OCI-M1 (cell line): ENCODE measurements at regions not wholly inside any gene's neighbourhood (a gene's known extent, or its start where the extent isn't known, plus 50 kb on each side); places are given as distances from the start of the nearest gene placed in this dataset.
"Not testable (repeated sequence)": the region's sequence is repeated elsewhere in the genome, so short reads cannot be mapped to it uniquely, and the experiment has no call there.

Source experiments
- DNase-seq: peaks from one replicate; lab custom pipeline; 2025; lab: John Stamatoyannopoulos, UW

- DNase-seq = no peak
These were observed 511.4 kb downstream of the ADCYAP1 start for GRCh38 chr18:1416074-1416473.

DNA sequence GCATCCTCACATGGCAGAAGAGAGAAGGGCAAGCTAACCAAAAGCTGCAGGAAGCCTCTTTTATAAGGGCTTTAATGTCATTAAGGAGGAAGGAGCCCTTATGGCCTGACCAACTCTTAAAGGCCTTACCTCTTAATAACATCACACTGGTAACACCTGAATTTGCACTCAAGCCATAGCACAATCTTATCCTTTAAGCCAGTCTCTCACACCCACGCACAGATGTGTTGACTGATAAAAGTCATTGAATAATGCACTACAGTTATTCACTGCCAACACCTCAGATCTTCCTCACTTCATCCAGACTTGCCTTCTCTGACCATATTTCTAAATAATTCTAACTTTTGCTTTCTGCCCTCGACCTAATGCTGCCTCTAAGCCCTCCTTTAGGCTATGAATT is 516.8 kb downstream of the ADCYAP1 start:
- DNase-seq = peak; percentile 16

DNA sequence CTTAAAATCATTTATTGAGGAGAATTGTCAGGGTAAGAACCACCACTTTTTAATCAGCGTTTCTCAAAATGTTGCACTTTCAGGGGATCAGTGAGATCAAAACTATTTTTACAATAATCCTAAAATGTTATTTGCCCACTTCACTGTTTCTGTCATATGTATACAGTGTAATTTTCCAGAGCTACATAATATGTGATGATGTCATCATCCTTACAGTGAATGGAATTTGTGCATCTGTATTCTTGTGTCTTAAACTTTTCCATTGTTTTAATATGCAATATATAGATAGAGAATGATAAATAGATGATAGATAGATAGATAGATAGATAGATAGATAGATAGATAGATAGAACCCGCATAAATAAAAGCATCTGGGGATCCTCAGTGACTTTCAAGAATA is 518.0 kb downstream of the ADCYAP1 start:
- no peak for DNase-seq

DNA sequence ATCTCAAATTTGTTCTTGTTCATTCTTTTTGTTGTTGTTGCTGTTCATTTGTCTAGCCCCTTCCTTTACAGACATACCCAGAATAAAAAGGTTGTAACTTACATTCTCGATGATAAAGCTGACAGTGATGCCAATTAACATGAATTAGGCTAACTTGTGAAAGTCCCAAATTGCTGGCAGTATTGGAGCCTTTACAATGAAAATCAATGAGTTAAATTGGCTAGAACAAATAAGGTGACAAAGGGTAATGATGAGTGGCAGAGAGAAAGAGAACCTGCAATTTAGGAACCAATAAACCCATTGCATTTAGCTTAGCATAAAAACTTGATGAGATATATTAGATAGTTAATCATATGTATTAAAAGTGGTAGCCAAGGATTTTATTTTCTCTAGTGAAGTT is 521.0 kb downstream of the ADCYAP1 start:
- no peak for DNase-seq

- DNase-seq = no peak
These were observed 530.8 kb downstream of the ADCYAP1 start for GRCh38 chr18:1435487-1435886.

- no peak for DNase-seq
These were observed 531.5 kb downstream of the ADCYAP1 start for GRCh38 chr18:1436199-1436598.

DNA sequence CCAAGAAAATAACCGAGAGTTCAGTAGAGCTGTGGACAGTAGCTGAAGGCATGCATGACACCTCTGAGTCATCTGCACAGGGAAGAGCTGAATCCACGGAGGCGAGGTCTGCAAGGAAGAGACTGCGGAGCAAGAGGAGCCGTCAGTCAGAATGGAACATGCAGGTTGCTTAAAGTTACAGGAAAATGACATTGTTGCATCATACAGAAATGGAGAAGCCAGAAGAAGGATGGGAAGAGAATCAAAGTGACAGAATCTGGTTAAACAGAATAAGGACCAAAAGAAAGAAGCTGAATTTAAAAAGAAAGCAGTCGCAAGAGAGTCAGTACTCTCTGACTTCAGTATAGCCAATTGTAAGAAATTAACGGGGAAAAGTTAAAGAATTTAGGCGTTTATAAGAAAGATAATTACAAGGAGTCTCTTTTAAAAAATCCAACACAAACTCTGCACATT is 533.8 kb downstream of the ADCYAP1 start:
- no peak for DNase-seq

- no peak for DNase-seq
These were observed 534.3 kb downstream of the ADCYAP1 start for GRCh38 chr18:1438967-1439366.

DNA sequence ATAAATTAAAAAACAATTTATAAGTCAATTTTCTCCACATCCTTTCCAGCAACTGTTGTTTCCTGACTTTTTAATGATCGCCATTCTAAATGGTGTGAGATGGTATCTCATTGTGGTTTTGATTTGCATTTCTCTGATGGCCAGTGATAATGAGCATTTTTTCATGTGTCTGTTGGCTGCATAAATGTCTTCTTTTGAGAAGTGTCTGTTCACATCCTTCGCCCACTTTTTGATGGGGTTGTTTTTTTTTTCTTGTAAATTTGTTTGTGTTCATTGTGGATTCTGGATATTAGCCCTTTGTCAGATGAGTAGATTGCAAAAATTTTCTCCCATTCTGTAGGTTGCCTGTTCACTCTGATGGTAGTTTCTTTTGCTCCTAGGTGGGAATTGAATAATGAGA is 539.4 kb downstream of the ADCYAP1 start:
- not testable (repeated sequence) for DNase-seq

DNA sequence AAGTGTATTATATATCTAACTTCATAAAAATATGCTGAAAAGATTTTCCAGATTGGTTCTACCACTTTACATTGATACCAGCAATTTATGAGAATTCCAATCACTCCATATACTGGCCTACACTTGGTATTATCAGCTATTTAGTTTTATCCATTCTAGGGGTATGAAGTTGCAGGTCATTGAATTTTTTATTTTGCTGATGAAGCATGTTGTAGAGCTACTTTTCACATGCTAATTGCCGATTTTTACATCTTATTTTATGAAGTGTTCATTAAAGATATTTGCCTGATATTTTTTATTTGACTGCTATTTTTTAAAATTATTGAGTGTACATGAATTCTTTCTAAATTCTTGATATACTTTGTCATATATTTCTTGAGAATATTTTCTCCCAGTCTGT is 542.1 kb downstream of the ADCYAP1 start:
- no peak for DNase-seq

DNA sequence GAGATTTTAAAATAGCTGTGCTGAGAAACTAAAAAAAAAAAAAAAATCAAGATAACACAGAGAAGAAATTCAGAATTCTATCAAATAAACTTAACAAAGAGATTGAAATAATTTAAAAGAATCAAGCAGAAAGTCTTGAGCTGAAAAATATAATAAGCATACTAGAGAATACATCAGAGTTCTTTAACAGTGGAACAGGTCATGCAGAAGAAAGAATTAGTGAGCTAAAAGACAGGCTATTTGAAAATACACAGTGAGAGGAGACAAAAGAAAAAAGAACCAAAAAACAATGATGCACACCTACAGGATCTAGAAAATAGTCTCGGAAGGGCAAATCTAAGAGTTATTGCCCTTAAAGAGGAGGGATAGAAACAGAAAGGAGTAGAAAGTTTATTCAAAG is 548.1 kb downstream of the ADCYAP1 start:
- no peak for DNase-seq

DNA sequence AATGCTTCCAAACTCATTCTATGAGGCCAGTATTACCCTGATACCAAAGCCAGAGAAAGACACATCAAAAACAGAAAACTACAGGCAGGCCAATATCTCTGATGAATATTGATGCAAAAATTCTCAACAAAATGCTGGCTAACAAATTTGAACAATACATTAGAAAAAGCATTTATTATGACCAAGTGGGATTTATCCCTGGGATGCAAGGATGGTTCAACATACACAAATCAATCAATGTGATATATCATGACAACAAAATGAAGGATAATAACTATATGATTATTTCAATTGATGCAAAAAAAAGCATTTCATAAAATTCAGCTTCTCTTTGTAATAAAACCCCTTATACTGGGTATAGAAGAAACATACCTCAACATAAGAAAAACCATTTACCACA is 550.9 kb downstream of the ADCYAP1 start:
- no peak for DNase-seq

GRCh38 chr18:1458547-1458946 is 553.9 kb downstream of the ADCYAP1 start:
- DNase-seq = no peak

- DNase-seq = peak; percentile 33
These were observed 559.3 kb downstream of the ADCYAP1 start for GRCh38 chr18:1463981-1464380.

GRCh38 chr18:1464444-1465217 is 560.0 kb downstream of the ADCYAP1 start:
- peak; percentile 74 for DNase-seq

DNA sequence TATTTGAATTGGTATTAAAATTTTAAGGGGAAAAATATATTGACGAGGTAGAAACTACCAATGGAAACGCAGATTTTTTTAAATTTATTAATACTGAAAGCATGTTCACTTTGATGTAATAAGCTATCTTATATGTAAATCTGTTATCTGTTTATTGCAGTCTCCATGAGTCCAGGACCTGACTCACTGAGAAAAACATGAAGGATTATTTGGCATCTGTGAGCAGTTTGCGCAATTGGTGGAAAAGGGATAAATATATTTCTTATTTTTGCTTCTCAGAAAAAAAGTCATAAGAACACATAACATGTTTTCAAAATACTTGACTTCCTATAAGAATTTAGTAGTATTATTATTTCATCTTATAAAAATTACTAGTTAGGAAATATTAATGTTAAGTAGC is 561.4 kb downstream of the ADCYAP1 start:
- DNase-seq = no peak

DNA sequence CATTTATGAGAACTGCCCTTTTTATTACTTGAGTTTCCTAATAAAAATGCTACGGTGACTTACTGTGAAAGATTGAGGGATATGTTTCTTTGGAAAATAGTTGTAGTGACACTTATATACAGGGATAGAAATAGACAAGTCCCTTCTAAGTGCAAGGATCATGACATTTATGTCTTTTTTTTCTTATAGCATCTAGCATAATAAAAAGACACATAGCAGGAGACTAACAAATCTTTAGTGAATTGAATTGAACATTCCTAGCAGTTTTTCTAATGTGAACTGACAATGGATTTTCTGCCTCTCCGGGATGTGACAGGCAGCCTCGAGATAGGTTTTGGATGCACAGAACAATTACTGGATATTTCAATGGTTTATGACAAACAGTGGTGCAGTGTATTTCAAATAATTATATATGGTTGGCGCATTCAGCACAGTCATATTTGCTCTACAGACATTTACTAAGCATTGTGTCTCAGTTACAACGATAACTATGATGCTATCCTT is 562.8 kb downstream of the ADCYAP1 start:
- no peak for DNase-seq

- DNase-seq = no peak
These were observed 563.9 kb downstream of the ADCYAP1 start for GRCh38 chr18:1468550-1468949.

GRCh38 chr18:1475867-1476266 is 571.2 kb downstream of the ADCYAP1 start:
- peak; percentile 27 for DNase-seq

- no peak for DNase-seq
These were observed 575.6 kb downstream of the ADCYAP1 start for GRCh38 chr18:1480309-1480708.

DNA sequence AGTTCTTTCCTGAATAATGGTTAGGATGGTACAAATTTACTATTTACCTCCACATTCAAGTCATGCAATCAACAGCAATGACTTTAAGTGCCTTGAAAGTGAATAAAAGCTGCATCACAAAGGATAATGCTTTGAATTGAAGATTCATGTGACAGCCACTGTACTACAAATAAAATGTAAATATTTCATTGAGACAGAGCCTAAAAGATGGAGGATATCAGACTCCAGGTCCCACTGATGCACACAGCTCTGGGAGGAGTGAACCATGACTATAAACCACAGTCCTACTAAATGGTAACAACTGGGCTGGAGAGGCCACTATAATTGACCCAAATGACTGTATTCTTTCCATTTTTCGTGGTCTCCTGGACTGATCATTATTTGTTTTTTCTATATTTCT is 576.9 kb downstream of the ADCYAP1 start:
- no peak for DNase-seq

DNA sequence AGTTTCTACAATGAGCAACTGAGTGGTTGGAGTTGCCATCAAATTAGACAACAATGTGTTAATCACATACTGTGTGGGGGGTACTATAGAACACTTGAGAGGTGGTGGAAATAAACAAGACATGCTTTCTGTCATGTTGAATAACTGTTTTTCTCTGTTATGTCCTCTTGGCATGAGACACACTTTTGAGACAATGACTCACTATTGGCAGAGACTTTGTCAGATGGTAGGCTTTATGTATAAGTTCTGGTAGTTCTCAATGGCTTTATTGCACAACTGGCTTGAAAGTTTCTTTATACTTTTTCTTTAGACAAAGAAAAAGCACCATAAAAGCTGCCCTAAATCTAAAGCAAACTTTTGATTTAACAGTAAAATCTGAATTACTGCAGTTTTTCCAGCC is 578.7 kb downstream of the ADCYAP1 start:
- DNase-seq = no peak

DNA sequence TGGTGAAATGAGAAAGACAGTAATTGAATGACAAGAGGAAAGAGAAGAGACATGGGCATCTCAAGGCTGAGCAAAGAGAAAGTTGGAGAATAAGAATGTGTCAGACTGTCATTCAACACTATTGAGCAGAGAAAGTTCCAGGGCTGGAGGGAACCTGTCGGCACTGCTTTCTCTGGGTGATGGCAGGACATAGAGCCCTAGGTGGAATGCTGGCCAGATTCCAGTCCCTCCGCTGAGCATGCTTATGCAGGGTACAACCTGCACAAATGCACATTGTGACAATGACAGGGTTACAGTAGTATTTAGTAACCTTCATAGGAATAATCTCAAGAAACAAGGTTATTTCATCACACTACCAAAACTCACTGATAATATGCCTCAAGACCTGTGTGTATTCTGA is 582.8 kb downstream of the ADCYAP1 start:
- DNase-seq = no peak

DNA sequence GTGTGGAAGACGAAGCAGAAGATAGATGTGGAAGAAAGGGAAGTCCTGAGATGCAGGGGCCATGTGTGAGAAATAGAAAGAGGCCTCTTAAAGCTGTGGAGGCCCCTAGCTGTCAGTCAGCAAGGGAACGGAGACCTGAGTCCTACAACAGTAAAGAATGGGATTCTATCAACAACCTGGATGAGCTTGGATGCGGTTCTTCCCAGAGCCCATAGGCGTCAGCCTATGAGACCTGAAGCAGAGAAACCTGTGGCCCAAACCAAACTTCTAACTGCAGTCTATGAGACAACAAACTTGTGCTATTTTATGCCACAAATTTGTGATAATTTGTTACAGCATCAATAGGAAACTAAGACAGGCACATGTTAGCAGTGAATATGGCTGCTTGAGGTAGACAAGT is 583.7 kb downstream of the ADCYAP1 start:
- DNase-seq = peak; percentile 4
